AG04449 (cell line): ENCODE measurements at regions not wholly inside any gene's neighbourhood (a gene's known extent, or its start where the extent isn't known, plus 50 kb on each side); places are given as distances from the start of the nearest gene placed in this dataset.

ENCODE experiments used
- CTCF ChIA-PET: fragments of 350-600 bp; formaldehyde crosslinking; extraction: SDS; loops from one replicate; lab custom pipeline; 2021; ENCODE audit warnings: antibody characterized with exemption; lab: Yijun Ruan, JAX
- POLR2A ChIA-PET: fragments of 400-600, 350-600 bp; formaldehyde crosslinking; extraction: SDS; loops from one replicate; lab custom pipeline; 2020; ENCODE audit warnings: antibody characterized with exemption, inconsistent platforms; lab: Yijun Ruan, JAX
- DNase-seq: peaks from one replicate; pipeline ENCODE4 v3.0.0-alpha.2; 2010; ENCODE audit warnings: low read depth, low spot score
- H3K4me3 ChIP-seq: 2 replicates; pipeline ENCODE4 v1.5.1; 2011; ENCODE audit warnings: low read depth, mild to moderate bottlenecking, control low read depth, low read length
- TF ChIP-seq, protein P1 (sequence below): IDR thresholded peaks from one replicate; pipeline ENCODE4 v1.5.1; 2011; ENCODE audit warnings: mild to moderate bottlenecking, moderate library complexity, low read length, control low read depth, inconsistent platforms; ENCODE audit not compliant: insufficient read depth; ENCODE audit errors: missing control alignments

GRCh38 chr1:244287726-244288125 is 164.0 kb downstream of the ADSS2 start:
- no peak overlapping the region for H3K4me3 ChIP-seq
- ChIA-PET CTCF (interaction anchor here (1.0 to 8.2 kb wide), 3 partner anchors 11 to 944 kb away, joined by 3 to 72 read pairs (median 12); no protein-coding TSS in a partner anchor), POLR2A (no interaction called here)
- no peak for DNase-seq
- TF ChIP-seq, protein P1, sequence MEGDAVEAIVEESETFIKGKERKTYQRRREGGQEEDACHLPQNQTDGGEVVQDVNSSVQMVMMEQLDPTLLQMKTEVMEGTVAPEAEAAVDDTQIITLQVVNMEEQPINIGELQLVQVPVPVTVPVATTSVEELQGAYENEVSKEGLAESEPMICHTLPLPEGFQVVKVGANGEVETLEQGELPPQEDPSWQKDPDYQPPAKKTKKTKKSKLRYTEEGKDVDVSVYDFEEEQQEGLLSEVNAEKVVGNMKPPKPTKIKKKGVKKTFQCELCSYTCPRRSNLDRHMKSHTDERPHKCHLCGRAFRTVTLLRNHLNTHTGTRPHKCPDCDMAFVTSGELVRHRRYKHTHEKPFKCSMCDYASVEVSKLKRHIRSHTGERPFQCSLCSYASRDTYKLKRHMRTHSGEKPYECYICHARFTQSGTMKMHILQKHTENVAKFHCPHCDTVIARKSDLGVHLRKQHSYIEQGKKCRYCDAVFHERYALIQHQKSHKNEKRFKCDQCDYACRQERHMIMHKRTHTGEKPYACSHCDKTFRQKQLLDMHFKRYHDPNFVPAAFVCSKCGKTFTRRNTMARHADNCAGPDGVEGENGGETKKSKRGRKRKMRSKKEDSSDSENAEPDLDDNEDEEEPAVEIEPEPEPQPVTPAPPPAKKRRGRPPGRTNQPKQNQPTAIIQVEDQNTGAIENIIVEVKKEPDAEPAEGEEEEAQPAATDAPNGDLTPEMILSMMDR: no peak

GRCh38 chr1:244288663-244289062 is 163.0 kb downstream of the ADSS2 start:
- TF ChIP-seq, protein P1: no peak
- ChIA-PET POLR2A (no interaction called here), CTCF (interaction anchor here (1.0 to 8.2 kb wide), 4 partner anchors 10 to 945 kb away, joined by 3 to 72 read pairs (median 8); no protein-coding TSS in a partner anchor)
- H3K4me3 ChIP-seq: no peak overlapping the region
- DNase-seq: no peak

- DNase-seq: no peak
- ChIA-PET POLR2A (no interaction called here), CTCF (interaction anchor here (1.2 to 8.2 kb wide), 4 partner anchors 9 to 947 kb away, joined by 3 to 72 read pairs (median 8); no protein-coding TSS in a partner anchor)
- no peak overlapping the region for H3K4me3 ChIP-seq
- TF ChIP-seq, protein P1: no peak
These were observed 161.5 kb downstream of the ADSS2 start for GRCh38 chr1:244289991-244290785.

- DNase-seq: no peak
These were observed 160.2 kb downstream of the ADSS2 start for GRCh38 chr1:244291236-244292201.

GRCh38 chr1:244294599-244295224 is 157.0 kb downstream of the ADSS2 start:
- TF ChIP-seq, protein P1: no peak
- POLR2A ChIA-PET: no interaction called here
- CTCF ChIA-PET: interaction anchor here (0.7 to 1.0 kb wide), 2 partner anchors 860 to 951 kb away, joined by 3 read pairs; no protein-coding TSS in a partner anchor
- DNase-seq: no peak
- no peak overlapping the region for H3K4me3 ChIP-seq

More at GRCh38 chr1:244291236-244292201, 160.2 kb downstream of the ADSS2 start:
- H3K4me3 ChIP-seq: no peak overlapping the region
- CTCF ChIA-PET: interaction anchor here (8.2 kb wide), 1 partner anchor 8 kb away, joined by 72 read pairs; no protein-coding TSS in a partner anchor
- TF ChIP-seq, protein P1: no peak
- POLR2A ChIA-PET: no interaction called here
